Stimulated activated CD4-positive, alpha-beta T cell treated with anti-CD3 and anti-CD28 coated beads, Interleukin-12 subunit alpha, Interleukin-12 subunit beta, amount 100 ng/mL, for 24 hours (primary cell): ENCODE measurements at regions not wholly inside any gene's neighbourhood (a gene's known extent, or its start where the extent isn't known, plus 50 kb on each side); places are given as distances from the start of the nearest gene placed in this dataset.

ENCODE experiments used
- DNase-seq, 2 experiments: peaks; one replicate each; pipeline ENCODE4 v3.0.0-alpha.2; 2020; ENCODE audit warnings: low read depth in 2 of 2

- no peak for DNase-seq
Observed at GRCh38 chr1:57638239-57638638, 214.4 kb upstream of the DAB1 start.

GRCh38 chr1:57637155-57637554, 213.3 kb upstream of the DAB1 start:
- DNase-seq, result no peak

GRCh38 chr1:57633881-57634280, 210.0 kb upstream of the DAB1 start:
- DNase-seq, result no peak

GRCh38 chr1:57633056-57633455, 209.2 kb upstream of the DAB1 start:
- DNase-seq, result no peak

GRCh38 chr1:57632401-57632800, 208.5 kb upstream of the DAB1 start:
- no peak for DNase-seq

- no peak for DNase-seq
Observed at GRCh38 chr1:57627612-57628011, 203.8 kb upstream of the DAB1 start.

- DNase-seq, result no peak
Observed at GRCh38 chr1:57623791-57624538, 200.1 kb upstream of the DAB1 start.

GRCh38 chr1:57623039-57623790, 199.4 kb upstream of the DAB1 start:
- no peak for DNase-seq

GRCh38 chr1:57621776-57622175, 197.9 kb upstream of the DAB1 start:
- DNase-seq, result no peak

GRCh38 chr1:57620605-57621004, 196.7 kb upstream of the DAB1 start:
- no peak for DNase-seq

GRCh38 chr1:57616921-57617320, 193.1 kb upstream of the DAB1 start:
- DNase-seq, result no peak

- no peak for DNase-seq
Observed at GRCh38 chr1:57615956-57616355, 192.1 kb upstream of the DAB1 start.

- DNase-seq, result no peak
Observed at GRCh38 chr1:57612833-57613232, 189.0 kb upstream of the DAB1 start.

GRCh38 chr1:57605933-57606332, 182.1 kb upstream of the DAB1 start:
- DNase-seq, result no peak

GRCh38 chr1:57603696-57604095, 179.8 kb upstream of the DAB1 start:
- DNase-seq, result no peak

GRCh38 chr1:57600424-57600823, 176.6 kb upstream of the DAB1 start:
- no peak for DNase-seq

GRCh38 chr1:57599236-57599994, 175.6 kb upstream of the DAB1 start:
- DNase-seq, result no peak

- no peak for DNase-seq
Observed at GRCh38 chr1:57597036-57597435, 173.2 kb upstream of the DAB1 start.

GRCh38 chr1:57594002-57594401, 170.1 kb upstream of the DAB1 start:
- no peak for DNase-seq

- DNase-seq, result no peak
Observed at GRCh38 chr1:57591842-57592241, 168.0 kb upstream of the DAB1 start.

GRCh38 chr1:57590978-57591377, 167.1 kb upstream of the DAB1 start:
- DNase-seq, result no peak

- no peak for DNase-seq
Observed at GRCh38 chr1:57586842-57587241, 163.0 kb upstream of the DAB1 start.

- DNase-seq, result no peak
Observed at GRCh38 chr1:57578680-57579079, 154.8 kb upstream of the DAB1 start.
